ENCODE measurements at regions not wholly inside any gene's neighbourhood (a gene's known extent, or its start where the extent isn't known, plus 50 kb on each side); places are given as distances from the start of the nearest gene placed in this dataset.

DNA sequence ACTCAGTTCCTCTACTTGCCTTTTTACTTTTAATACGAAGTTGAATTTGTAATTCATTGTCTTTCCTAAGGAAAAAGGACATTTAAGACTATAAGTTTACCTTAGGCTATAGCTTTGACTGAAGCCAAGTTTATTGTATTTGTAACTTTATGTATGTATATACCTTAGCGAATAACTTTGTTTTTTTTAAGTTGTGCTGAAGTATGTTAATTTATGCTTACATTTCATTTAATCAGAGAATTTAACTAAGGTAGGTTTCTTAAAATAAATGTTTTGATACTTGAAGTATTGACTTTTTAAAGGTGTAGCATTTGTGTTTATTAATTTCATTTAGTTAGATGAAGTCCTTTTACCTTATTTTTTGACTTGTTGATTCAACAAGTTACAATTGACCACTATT, 55.2 kb upstream of the TPTE start:
- TF ChIP-seq, protein P1, sequence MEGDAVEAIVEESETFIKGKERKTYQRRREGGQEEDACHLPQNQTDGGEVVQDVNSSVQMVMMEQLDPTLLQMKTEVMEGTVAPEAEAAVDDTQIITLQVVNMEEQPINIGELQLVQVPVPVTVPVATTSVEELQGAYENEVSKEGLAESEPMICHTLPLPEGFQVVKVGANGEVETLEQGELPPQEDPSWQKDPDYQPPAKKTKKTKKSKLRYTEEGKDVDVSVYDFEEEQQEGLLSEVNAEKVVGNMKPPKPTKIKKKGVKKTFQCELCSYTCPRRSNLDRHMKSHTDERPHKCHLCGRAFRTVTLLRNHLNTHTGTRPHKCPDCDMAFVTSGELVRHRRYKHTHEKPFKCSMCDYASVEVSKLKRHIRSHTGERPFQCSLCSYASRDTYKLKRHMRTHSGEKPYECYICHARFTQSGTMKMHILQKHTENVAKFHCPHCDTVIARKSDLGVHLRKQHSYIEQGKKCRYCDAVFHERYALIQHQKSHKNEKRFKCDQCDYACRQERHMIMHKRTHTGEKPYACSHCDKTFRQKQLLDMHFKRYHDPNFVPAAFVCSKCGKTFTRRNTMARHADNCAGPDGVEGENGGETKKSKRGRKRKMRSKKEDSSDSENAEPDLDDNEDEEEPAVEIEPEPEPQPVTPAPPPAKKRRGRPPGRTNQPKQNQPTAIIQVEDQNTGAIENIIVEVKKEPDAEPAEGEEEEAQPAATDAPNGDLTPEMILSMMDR (conservative IDR thresholded peaks at IDR 0.05; ENCODE audit: low read length) = no peak
- TF ChIP-seq EZH2phosphoT487 (IDR thresholded peaks at IDR 0.05; ENCODE audit: borderline replicate concordance, low read depth, low read length) = no peak

All from OCI-LY7 (cell line).